ENCODE measurements at regions not wholly inside any gene's neighbourhood (a gene's known extent, or its start where the extent isn't known, plus 50 kb on each side); places are given as distances from the start of the nearest gene placed in this dataset.

DNA sequence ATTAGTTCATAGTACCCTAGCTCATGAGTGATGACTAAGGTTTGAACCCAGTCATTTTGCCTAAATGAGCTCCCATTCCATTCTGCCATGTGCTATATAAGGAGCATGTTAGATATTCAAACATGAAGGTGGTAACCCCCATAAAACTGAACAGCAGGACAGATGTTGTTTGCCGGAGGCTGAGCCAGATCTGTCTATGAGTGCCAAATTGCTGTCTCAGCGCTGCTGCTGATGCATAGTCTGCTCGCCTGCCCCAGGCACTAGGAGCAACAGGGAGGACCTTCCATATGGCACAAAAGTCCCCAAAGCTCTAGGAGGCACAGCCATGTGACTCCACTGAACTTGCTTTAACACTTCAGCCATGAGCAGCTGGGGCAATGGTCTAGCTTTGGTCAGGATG, 466.0 kb upstream of the GHITM start:
- no peak overlapping the region for H3K4me2 ChIP-seq (ENCODE audit: low read length)
- H3K9me3 ChIP-seq (ENCODE audit: insufficient read depth, low read depth, low read length): no peaks in the 10 kb centered on the region
- Mint-ChIP-seq H3K27me3 (ENCODE audit: low read depth, unreplicated experiment) (no peaks in the 10 kb centered on the region), H3K4me3 (ENCODE audit: unreplicated experiment) (no peak overlapping the region), H3K4me1 (ENCODE audit: low read depth, unreplicated experiment) (peaks cover 8% of the 10 kb centered on the region), H3K36me3 (ENCODE audit: low read depth, unreplicated experiment) (no peaks in the 10 kb centered on the region), H3K9me3 (ENCODE audit: unreplicated experiment) (no peaks in the 10 kb centered on the region), H3K27ac (ENCODE audit: unreplicated experiment) (no peak overlapping the region)
- H2AFZ ChIP-seq (ENCODE audit: low read depth, low read length): no peak overlapping the region
- H3K79me2 ChIP-seq (ENCODE audit: insufficient read depth, low read length): no peaks in the 10 kb centered on the region
- DNase-seq (ENCODE audit: low read depth): no peak
- no peak for TF ChIP-seq EZH2 (IDR thresholded peaks at IDR 0.05; ENCODE audit: insufficient read depth, low read length)
- TF ChIP-seq, protein P1, sequence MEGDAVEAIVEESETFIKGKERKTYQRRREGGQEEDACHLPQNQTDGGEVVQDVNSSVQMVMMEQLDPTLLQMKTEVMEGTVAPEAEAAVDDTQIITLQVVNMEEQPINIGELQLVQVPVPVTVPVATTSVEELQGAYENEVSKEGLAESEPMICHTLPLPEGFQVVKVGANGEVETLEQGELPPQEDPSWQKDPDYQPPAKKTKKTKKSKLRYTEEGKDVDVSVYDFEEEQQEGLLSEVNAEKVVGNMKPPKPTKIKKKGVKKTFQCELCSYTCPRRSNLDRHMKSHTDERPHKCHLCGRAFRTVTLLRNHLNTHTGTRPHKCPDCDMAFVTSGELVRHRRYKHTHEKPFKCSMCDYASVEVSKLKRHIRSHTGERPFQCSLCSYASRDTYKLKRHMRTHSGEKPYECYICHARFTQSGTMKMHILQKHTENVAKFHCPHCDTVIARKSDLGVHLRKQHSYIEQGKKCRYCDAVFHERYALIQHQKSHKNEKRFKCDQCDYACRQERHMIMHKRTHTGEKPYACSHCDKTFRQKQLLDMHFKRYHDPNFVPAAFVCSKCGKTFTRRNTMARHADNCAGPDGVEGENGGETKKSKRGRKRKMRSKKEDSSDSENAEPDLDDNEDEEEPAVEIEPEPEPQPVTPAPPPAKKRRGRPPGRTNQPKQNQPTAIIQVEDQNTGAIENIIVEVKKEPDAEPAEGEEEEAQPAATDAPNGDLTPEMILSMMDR (IDR thresholded peaks at IDR 0.05; ENCODE audit: insufficient read depth, low read depth, low read length): no peak
- no peaks in the 10 kb centered on the region for H3K4me1 ChIP-seq (ENCODE audit: insufficient read depth, low read length)
- no peak overlapping the region for H3K27ac ChIP-seq (ENCODE audit: low read depth, low read length)
- H3K4me3 ChIP-seq (ENCODE audit: insufficient read depth, low read depth, low read length): no peak overlapping the region
- no peak overlapping the region for H3K9ac ChIP-seq (ENCODE audit: low read length)
- FAIRE-seq: no peak
- no peaks in the 10 kb centered on the region for H3K27me3 ChIP-seq (ENCODE audit: insufficient read depth, low read length)
- H3K36me3 ChIP-seq (ENCODE audit: insufficient read depth, low read length): no peaks in the 10 kb centered on the region
- no peaks in the 10 kb centered on the region for H4K20me1 ChIP-seq (ENCODE audit: insufficient read depth, low read length)

DNA sequence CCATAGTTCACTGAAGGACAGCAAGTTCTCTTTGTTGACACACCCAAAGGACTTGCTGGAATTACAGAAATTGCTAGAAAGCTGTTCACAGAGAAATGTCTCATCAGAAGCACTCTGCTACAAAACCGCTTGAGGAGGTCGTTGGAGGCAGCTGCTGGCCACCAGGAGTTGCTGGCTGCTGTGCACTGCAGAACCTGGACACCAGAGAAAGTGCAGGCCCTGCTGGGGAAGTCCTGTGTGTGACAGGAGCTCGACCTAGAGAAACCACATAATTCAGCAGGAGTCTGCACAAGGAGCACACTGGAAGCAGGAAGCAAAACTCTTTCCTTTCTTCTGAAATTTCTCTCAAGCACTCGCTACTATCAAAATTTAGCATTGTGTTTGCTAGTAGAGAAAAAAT, 461.5 kb upstream of the GHITM start:
- H3K79me2 ChIP-seq (ENCODE audit: insufficient read depth, low read length): no peaks in the 10 kb centered on the region
- FAIRE-seq (no peak), DNase-seq (ENCODE audit: low read depth) (no peak)
- no peaks in the 10 kb centered on the region for H3K27me3 Mint-ChIP-seq (ENCODE audit: low read depth, unreplicated experiment)
- H3K4me2 ChIP-seq (ENCODE audit: low read length): peak overlapping the region; percentile 2
- peaks cover 9% of the 10 kb centered on the region for H3K4me1 Mint-ChIP-seq (ENCODE audit: low read depth, unreplicated experiment)
- H3K9me3 Mint-ChIP-seq (ENCODE audit: unreplicated experiment): peaks cover 2% of the 10 kb centered on the region
- no peaks in the 10 kb centered on the region for H3K4me1 ChIP-seq (ENCODE audit: insufficient read depth, low read length)
- H4K20me1 ChIP-seq (ENCODE audit: insufficient read depth, low read length): no peaks in the 10 kb centered on the region
- no peaks in the 10 kb centered on the region for H3K9me3 ChIP-seq (ENCODE audit: insufficient read depth, low read depth, low read length)
- no peak for TF ChIP-seq EZH2 (IDR thresholded peaks at IDR 0.05; ENCODE audit: insufficient read depth, low read length)
- TF ChIP-seq, protein P1 (IDR thresholded peaks at IDR 0.05; ENCODE audit: insufficient read depth, low read depth, low read length): no peak
- H2AFZ ChIP-seq (ENCODE audit: low read depth, low read length): peak overlapping the region; percentile 11
- no peak overlapping the region for H3K9ac ChIP-seq (ENCODE audit: low read length)
- H3K36me3 ChIP-seq (ENCODE audit: insufficient read depth, low read length): no peaks in the 10 kb centered on the region
- H3K27ac Mint-ChIP-seq (ENCODE audit: unreplicated experiment): no peak overlapping the region
- no peak overlapping the region for H3K4me3 ChIP-seq (ENCODE audit: insufficient read depth, low read depth, low read length)
- H3K4me3 Mint-ChIP-seq (ENCODE audit: unreplicated experiment): no peak overlapping the region
- H3K27ac ChIP-seq (ENCODE audit: low read depth, low read length): no peak overlapping the region
- H3K36me3 Mint-ChIP-seq (ENCODE audit: low read depth, unreplicated experiment): no peaks in the 10 kb centered on the region
- H3K27me3 ChIP-seq (ENCODE audit: insufficient read depth, low read length): no peaks in the 10 kb centered on the region

DNA sequence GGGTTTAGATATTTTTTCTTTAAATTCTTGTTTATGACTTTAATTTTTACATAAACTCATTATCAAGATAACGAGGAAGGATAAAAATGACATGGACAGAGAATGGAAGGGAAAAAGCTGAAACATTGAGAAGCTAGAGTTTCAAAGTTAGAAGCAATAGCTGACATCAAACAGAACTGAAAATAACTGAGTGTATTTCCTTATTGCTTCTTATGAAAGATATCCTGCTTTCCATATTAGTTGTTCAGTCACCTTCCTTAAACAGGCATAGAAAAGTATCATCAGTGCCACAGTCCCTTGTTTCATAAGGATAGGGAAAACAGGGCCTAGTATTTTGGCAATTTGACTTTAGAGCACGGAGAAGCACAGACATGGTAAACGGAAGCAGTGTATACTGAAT, 460.5 kb upstream of the GHITM start:
- H3K9me3 ChIP-seq (ENCODE audit: insufficient read depth, low read depth, low read length): no peaks in the 10 kb centered on the region
- Mint-ChIP-seq H3K4me3 (ENCODE audit: unreplicated experiment) (no peak overlapping the region), H3K9me3 (ENCODE audit: unreplicated experiment) (peaks cover 2% of the 10 kb centered on the region), H3K27ac (ENCODE audit: unreplicated experiment) (no peak overlapping the region), H3K36me3 (ENCODE audit: low read depth, unreplicated experiment) (no peaks in the 10 kb centered on the region), H3K27me3 (ENCODE audit: low read depth, unreplicated experiment) (no peaks in the 10 kb centered on the region), H3K4me1 (ENCODE audit: low read depth, unreplicated experiment) (peaks cover 9% of the 10 kb centered on the region)
- H3K27ac ChIP-seq (ENCODE audit: low read depth, low read length): no peak overlapping the region
- no peak overlapping the region for H3K4me2 ChIP-seq (ENCODE audit: low read length)
- no peaks in the 10 kb centered on the region for H3K4me1 ChIP-seq (ENCODE audit: insufficient read depth, low read length)
- no peak for DNase-seq (ENCODE audit: low read depth)
- H3K27me3 ChIP-seq (ENCODE audit: insufficient read depth, low read length): no peaks in the 10 kb centered on the region
- TF ChIP-seq EZH2 (IDR thresholded peaks at IDR 0.05; ENCODE audit: insufficient read depth, low read length): no peak
- TF ChIP-seq, protein P1 (IDR thresholded peaks at IDR 0.05; ENCODE audit: insufficient read depth, low read depth, low read length): no peak
- no peaks in the 10 kb centered on the region for H3K36me3 ChIP-seq (ENCODE audit: insufficient read depth, low read length)
- no peaks in the 10 kb centered on the region for H4K20me1 ChIP-seq (ENCODE audit: insufficient read depth, low read length)
- no peaks in the 10 kb centered on the region for H3K79me2 ChIP-seq (ENCODE audit: insufficient read depth, low read length)
- FAIRE-seq: no peak
- H2AFZ ChIP-seq (ENCODE audit: low read depth, low read length): no peak overlapping the region
- no peak overlapping the region for H3K9ac ChIP-seq (ENCODE audit: low read length)
- H3K4me3 ChIP-seq (ENCODE audit: insufficient read depth, low read depth, low read length): no peak overlapping the region
